ENCODE measurements at regions not wholly inside any gene's neighbourhood (a gene's known extent, or its start where the extent isn't known, plus 50 kb on each side); places are given as distances from the start of the nearest gene placed in this dataset.
A peak's percentile ranks its signal among the peaks of the same experiment; 100 is the strongest.
"Not testable (repeated sequence)": the region's sequence is repeated elsewhere in the genome, so short reads cannot be mapped to it uniquely, and the experiment has no call there.

DNA sequence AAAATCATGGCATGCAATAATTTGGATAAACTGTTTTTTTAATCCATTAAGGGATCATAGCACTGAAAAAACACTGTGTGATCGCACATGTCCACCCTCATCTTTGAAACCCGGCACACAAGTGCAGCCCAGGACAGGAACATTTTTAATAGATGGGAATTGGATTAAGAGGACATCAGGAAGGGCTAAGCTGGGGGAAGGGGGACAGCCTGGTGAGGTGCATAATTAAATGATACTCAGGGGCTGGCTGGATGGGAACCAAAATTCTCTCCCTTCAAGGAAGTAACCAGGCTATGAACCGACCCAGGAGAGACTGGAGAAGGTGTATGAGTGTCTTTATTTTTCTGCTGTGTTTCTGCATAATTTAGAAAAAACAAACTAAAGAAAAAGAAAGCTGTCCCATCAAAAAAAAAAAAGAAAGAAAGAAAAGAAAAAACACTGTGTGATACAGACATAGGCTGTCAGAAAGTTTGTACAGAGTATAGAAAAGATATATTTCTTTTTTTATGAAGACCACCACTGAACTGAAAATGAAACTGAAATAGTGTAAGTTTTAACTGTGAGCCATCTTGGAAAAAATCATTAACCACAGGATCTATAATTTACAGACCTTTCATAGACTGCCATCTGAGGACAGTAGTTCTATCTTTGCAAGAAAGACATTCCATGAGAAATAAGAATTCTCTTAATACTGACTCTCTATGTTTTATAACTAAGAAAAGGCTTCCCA, 75.1 kb upstream of the SLC38A4 start:
- no peak overlapping the region for H3K27ac ChIP-seq (ENCODE audit: low read depth, low read length)
- no peak overlapping the region for H2AK5ac ChIP-seq (ENCODE audit: low read length)
- H2BK5ac ChIP-seq (ENCODE audit: low read length): no peak overlapping the region
- H3K4me3 ChIP-seq (ENCODE audit: low read length): no peak overlapping the region
- no CpG with 5 or more reads among the region's 3 CpGs for WGBS (ENCODE audit: extremely low coverage, insufficient coverage, low lambda C conversion rate)
- no peak overlapping the region for H4K8ac ChIP-seq (ENCODE audit: low read depth, low read length)
- no peak overlapping the region for H3K9ac ChIP-seq (ENCODE audit: low read length)
- H3K56ac ChIP-seq (ENCODE audit: low read length): no peak overlapping the region
- H3K27me3 ChIP-seq (ENCODE audit: insufficient read depth, low read length, poor library complexity): no peaks in the 10 kb centered on the region
- no peak overlapping the region for H3K23ac ChIP-seq (ENCODE audit: low read length)
- H3K36me3 ChIP-seq (ENCODE audit: control insufficient read depth, insufficient read depth, low read length): no peaks in the 10 kb centered on the region
- H3K79me1 ChIP-seq (ENCODE audit: low read length): no peaks in the 10 kb centered on the region
- no peak overlapping the region for H3K4ac ChIP-seq (ENCODE audit: low read depth, low read length)
- H2BK120ac ChIP-seq (ENCODE audit: low read depth, low read length): no peak overlapping the region
- DNase-seq: no peak
- H3K18ac ChIP-seq (ENCODE audit: low read length): no peak overlapping the region
- H3K4me1 ChIP-seq (ENCODE audit: control insufficient read depth, low read depth, low read length): no peaks in the 10 kb centered on the region
- H4K5ac ChIP-seq (ENCODE audit: low read length): no peak overlapping the region
- no peaks in the 10 kb centered on the region for H3K79me2 ChIP-seq (ENCODE audit: control insufficient read depth, insufficient read depth, low read length)
- H3K4me2 ChIP-seq (ENCODE audit: low read length): no peak overlapping the region
- no peak overlapping the region for H2BK15ac ChIP-seq (replicated peaks; ENCODE audit: low read depth)

DNA sequence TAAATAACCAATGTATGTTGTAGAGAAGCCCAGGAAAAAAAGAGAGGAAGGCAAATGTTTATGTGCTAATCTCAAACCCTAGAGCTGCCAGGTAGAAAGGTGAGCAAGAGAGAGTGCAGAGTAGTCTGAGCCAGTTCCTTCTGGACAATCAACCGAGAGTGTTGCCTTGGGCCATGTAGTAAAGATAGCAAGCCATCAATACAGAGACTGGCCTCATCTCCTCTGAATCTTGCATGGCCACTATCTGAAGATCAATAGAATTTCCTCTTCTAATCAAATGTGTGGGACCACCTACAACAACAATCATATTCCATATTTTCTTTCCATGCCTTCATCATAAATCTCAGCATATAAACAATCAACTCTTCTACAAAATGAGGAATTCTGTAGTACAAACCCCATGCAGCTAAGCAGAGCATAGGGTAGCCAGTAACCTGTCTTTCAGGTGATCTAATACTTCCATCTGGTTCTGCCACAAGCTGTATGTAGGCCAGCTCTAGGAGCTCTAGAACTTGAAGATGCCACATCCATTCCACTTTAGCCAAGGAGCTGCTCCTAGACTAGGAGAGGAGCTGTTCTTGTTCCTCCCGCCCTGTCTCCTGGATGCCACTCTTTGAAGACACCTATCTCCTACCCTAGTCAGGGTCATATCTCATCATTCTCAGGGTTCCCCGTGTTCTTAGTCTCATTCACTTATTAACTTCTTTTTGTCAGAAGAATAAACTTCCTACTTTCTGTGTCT, 75.8 kb upstream of the SLC38A4 start:
- Histone ChIP-seq H3K27me3 (ENCODE audit: insufficient read depth, low read length, poor library complexity) (no peaks in the 10 kb centered on the region), H2AK5ac (ENCODE audit: low read length) (no peak overlapping the region), H4K5ac (ENCODE audit: low read length) (no peak overlapping the region), H3K4me3 (ENCODE audit: low read length) (no peak overlapping the region), H3K79me2 (ENCODE audit: control insufficient read depth, insufficient read depth, low read length) (no peaks in the 10 kb centered on the region), H4K8ac (ENCODE audit: low read depth, low read length) (no peak overlapping the region), H3K4ac (ENCODE audit: low read depth, low read length) (no peak overlapping the region), H3K23ac (ENCODE audit: low read length) (no peak overlapping the region), H2BK120ac (ENCODE audit: low read depth, low read length) (no peak overlapping the region), H2BK5ac (ENCODE audit: low read length) (no peak overlapping the region), H3K27ac (ENCODE audit: low read depth, low read length) (no peak overlapping the region), H3K9ac (ENCODE audit: low read length) (no peak overlapping the region), H3K4me2 (ENCODE audit: low read length) (no peak overlapping the region), H3K36me3 (ENCODE audit: control insufficient read depth, insufficient read depth, low read length) (no peaks in the 10 kb centered on the region), H3K79me1 (ENCODE audit: low read length) (no peaks in the 10 kb centered on the region), H3K18ac (ENCODE audit: low read length) (no peak overlapping the region), H3K4me1 (ENCODE audit: control insufficient read depth, low read depth, low read length) (no peaks in the 10 kb centered on the region), H3K56ac (ENCODE audit: low read length) (no peak overlapping the region), H2BK15ac (replicated peaks; ENCODE audit: low read depth) (no peak overlapping the region)
- DNase-seq: no peak
- WGBS (ENCODE audit: extremely low coverage, insufficient coverage, low lambda C conversion rate): no CpG with 5 or more reads among the region's 3 CpGs

- no peaks in the 10 kb centered on the region for H3K36me3 ChIP-seq (ENCODE audit: control insufficient read depth, insufficient read depth, low read length)
- no peak overlapping the region for H3K18ac ChIP-seq (ENCODE audit: low read length)
- no peak overlapping the region for H2BK120ac ChIP-seq (ENCODE audit: low read depth, low read length)
- no peak overlapping the region for H2BK15ac ChIP-seq (replicated peaks; ENCODE audit: low read depth)
- H3K4me2 ChIP-seq (ENCODE audit: low read length): no peak overlapping the region
- H3K79me2 ChIP-seq (ENCODE audit: control insufficient read depth, insufficient read depth, low read length): no peaks in the 10 kb centered on the region
- no peak overlapping the region for H3K9ac ChIP-seq (ENCODE audit: low read length)
- no peak overlapping the region for H4K5ac ChIP-seq (ENCODE audit: low read length)
- no peak for DNase-seq
- WGBS (ENCODE audit: extremely low coverage, insufficient coverage, low lambda C conversion rate): no CpG with 5 or more reads among the region's 2 CpGs
- no peaks in the 10 kb centered on the region for H3K27me3 ChIP-seq (ENCODE audit: insufficient read depth, low read length, poor library complexity)
- no peak overlapping the region for H3K23ac ChIP-seq (ENCODE audit: low read length)
- no peak overlapping the region for H3K4ac ChIP-seq (ENCODE audit: low read depth, low read length)
- H2BK5ac ChIP-seq (ENCODE audit: low read length): no peak overlapping the region
- H3K79me1 ChIP-seq (ENCODE audit: low read length): no peaks in the 10 kb centered on the region
- H3K56ac ChIP-seq (ENCODE audit: low read length): no peak overlapping the region
- no peaks in the 10 kb centered on the region for H3K4me1 ChIP-seq (ENCODE audit: control insufficient read depth, low read depth, low read length)
- H3K27ac ChIP-seq (ENCODE audit: low read depth, low read length): no peak overlapping the region
- H4K8ac ChIP-seq (ENCODE audit: low read depth, low read length): no peak overlapping the region
- no peak overlapping the region for H2AK5ac ChIP-seq (ENCODE audit: low read length)
- H3K4me3 ChIP-seq (ENCODE audit: low read length): no peak overlapping the region
These were observed 77.3 kb upstream of the SLC38A4 start for GRCh38 chr12:46903058-46903457.

- Histone ChIP-seq H3K56ac (ENCODE audit: low read length) (no peak overlapping the region), H2BK120ac (ENCODE audit: low read depth, low read length) (no peak overlapping the region), H3K4me3 (ENCODE audit: low read length) (no peak overlapping the region), H2BK15ac (replicated peaks; ENCODE audit: low read depth) (no peak overlapping the region), H3K79me1 (ENCODE audit: low read length) (no peaks in the 10 kb centered on the region), H4K5ac (ENCODE audit: low read length) (no peak overlapping the region), H3K23ac (ENCODE audit: low read length) (no peak overlapping the region), H3K4me1 (ENCODE audit: control insufficient read depth, low read depth, low read length) (no peaks in the 10 kb centered on the region), H3K27me3 (ENCODE audit: insufficient read depth, low read length, poor library complexity) (no peaks in the 10 kb centered on the region), H3K36me3 (ENCODE audit: control insufficient read depth, insufficient read depth, low read length) (no peaks in the 10 kb centered on the region), H2AK5ac (ENCODE audit: low read length) (no peak overlapping the region), H3K4me2 (ENCODE audit: low read length) (no peak overlapping the region), H3K9ac (ENCODE audit: low read length) (no peak overlapping the region), H3K79me2 (ENCODE audit: control insufficient read depth, insufficient read depth, low read length) (no peaks in the 10 kb centered on the region), H2BK5ac (ENCODE audit: low read length) (no peak overlapping the region), H3K4ac (ENCODE audit: low read depth, low read length) (no peak overlapping the region), H3K18ac (ENCODE audit: low read length) (no peak overlapping the region), H4K8ac (ENCODE audit: low read depth, low read length) (no peak overlapping the region), H3K27ac (ENCODE audit: low read depth, low read length) (no peak overlapping the region)
- DNase-seq: no peak
- WGBS (ENCODE audit: extremely low coverage, insufficient coverage, low lambda C conversion rate): no CpG with 5 or more reads among the region's 12 CpGs
These were observed 78.8 kb upstream of the SLC38A4 start for GRCh38 chr12:46904406-46905238.

GRCh38 chr12:46905239-46905627, 79.4 kb upstream of the SLC38A4 start:
- not testable (repeated sequence) for H3K9ac ChIP-seq (ENCODE audit: low read length); H3K4me1 ChIP-seq (ENCODE audit: control insufficient read depth, low read depth, low read length); H3K27ac ChIP-seq (ENCODE audit: low read depth, low read length); H2BK5ac ChIP-seq (ENCODE audit: low read length); H3K27me3 ChIP-seq (ENCODE audit: insufficient read depth, low read length, poor library complexity); H2BK15ac ChIP-seq (replicated peaks; ENCODE audit: low read depth); H2BK120ac ChIP-seq (ENCODE audit: low read depth, low read length); H3K36me3 ChIP-seq (ENCODE audit: control insufficient read depth, insufficient read depth, low read length); H3K4me3 ChIP-seq (ENCODE audit: low read length); H4K8ac ChIP-seq (ENCODE audit: low read depth, low read length); H3K79me2 ChIP-seq (ENCODE audit: control insufficient read depth, insufficient read depth, low read length); H2AK5ac ChIP-seq (ENCODE audit: low read length); H3K18ac ChIP-seq (ENCODE audit: low read length); H3K23ac ChIP-seq (ENCODE audit: low read length); H3K79me1 ChIP-seq (ENCODE audit: low read length); H3K56ac ChIP-seq (ENCODE audit: low read length); H4K5ac ChIP-seq (ENCODE audit: low read length); H3K4ac ChIP-seq (ENCODE audit: low read depth, low read length); H3K4me2 ChIP-seq (ENCODE audit: low read length)
- no CpG with 5 or more reads among the region's 4 CpGs for WGBS (ENCODE audit: extremely low coverage, insufficient coverage, low lambda C conversion rate)
- DNase-seq: peak; percentile 7

Data from mesendoderm (in vitro differentiated cells).